ENCODE measurements at regions not wholly inside any gene's neighbourhood (a gene's known extent, or its start where the extent isn't known, plus 50 kb on each side); places are given as distances from the start of the nearest gene placed in this dataset.

- Mint-ChIP-seq H3K4me1 (no peaks in the 10 kb centered on the region), H3K36me3 (no peaks in the 10 kb centered on the region), H3K4me3 (no peak overlapping the region), H3K27ac (no peak overlapping the region), H3K27me3 (no peaks in the 10 kb centered on the region), H3K9me3 (peaks cover 0 to 8% (median 5%) of the 10 kb centered on the region in 7 donors)
- no peak overlapping the region for H3K4me3 ChIP-seq (ENCODE audit: low read depth, low read length)
- DNase-seq (no peak), ATAC-seq (ENCODE audit: low read depth in 2 of 2) (no peak)
- H3K27me3 ChIP-seq (ENCODE audit: control insufficient read depth, insufficient read depth, low read length) = no peaks in the 10 kb centered on the region
- H3K4me1 ChIP-seq (ENCODE audit: control insufficient read depth, insufficient read depth, low read length, poor library complexity, severe bottlenecking) = no peaks in the 10 kb centered on the region
- peaks cover 9 to 35% of the 10 kb centered on the region in 2 experiments for H3K9me3 ChIP-seq (ENCODE audit: control insufficient read depth in 2 of 2, low read length in 2 of 2)
- H3K27ac ChIP-seq (ENCODE audit: insufficient read depth, low read length, poor library complexity, severe bottlenecking) = no peak overlapping the region
- H3K36me3 ChIP-seq (ENCODE audit: control insufficient read depth, insufficient read depth, low read length) = no peaks in the 10 kb centered on the region
Measured at GRCh38 chr11:97968071-97968470, 1052.7 kb upstream of the CNTN5 start.

DNA sequence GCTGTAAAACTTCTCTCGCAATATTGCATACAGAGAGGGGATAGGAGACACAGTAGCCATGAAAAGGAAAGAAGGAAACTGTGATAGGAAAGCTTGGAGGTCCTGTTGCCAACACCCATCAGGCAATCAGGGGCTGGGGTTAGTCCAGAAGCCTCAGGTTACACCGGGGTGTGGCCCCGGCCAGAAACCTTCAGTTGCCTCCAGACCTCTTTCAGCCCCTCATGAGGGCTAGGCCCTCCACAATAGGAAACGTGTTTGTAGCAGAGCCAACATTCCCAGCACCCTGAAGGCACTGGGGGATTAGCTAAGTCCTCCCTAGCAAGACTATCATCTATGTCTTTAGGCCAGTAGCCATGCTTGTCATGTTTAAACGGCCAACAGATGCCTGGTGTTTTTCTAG lies 1048.0 kb upstream of the CNTN5 start:
- H3K9me3 Mint-ChIP-seq = peaks cover 0 to 7% (median 3%) of the 10 kb centered on the region in 7 donors
- Histone ChIP-seq H3K27me3 (ENCODE audit: control insufficient read depth, insufficient read depth, low read length) (no peaks in the 10 kb centered on the region), H3K4me1 (ENCODE audit: control insufficient read depth, insufficient read depth, low read length, poor library complexity, severe bottlenecking) (no peaks in the 10 kb centered on the region), H3K9me3 (ENCODE audit: control insufficient read depth in 2 of 2, low read length in 2 of 2) (peaks cover 4 to 29% of the 10 kb centered on the region in 2 experiments), H3K27ac (ENCODE audit: insufficient read depth, low read length, poor library complexity, severe bottlenecking) (no peak overlapping the region), H3K4me3 (ENCODE audit: low read depth, low read length) (no peak overlapping the region), H3K36me3 (ENCODE audit: control insufficient read depth, insufficient read depth, low read length) (no peaks in the 10 kb centered on the region)
- no peak overlapping the region for H3K4me3 Mint-ChIP-seq
- no peak for DNase-seq
- no peaks in the 10 kb centered on the region for H3K36me3 Mint-ChIP-seq
- no peaks in the 10 kb centered on the region for H3K4me1 Mint-ChIP-seq
- no peaks in the 10 kb centered on the region for H3K27me3 Mint-ChIP-seq
- no peak overlapping the region for H3K27ac Mint-ChIP-seq
- no peak for ATAC-seq (ENCODE audit: low read depth in 2 of 2)

DNA sequence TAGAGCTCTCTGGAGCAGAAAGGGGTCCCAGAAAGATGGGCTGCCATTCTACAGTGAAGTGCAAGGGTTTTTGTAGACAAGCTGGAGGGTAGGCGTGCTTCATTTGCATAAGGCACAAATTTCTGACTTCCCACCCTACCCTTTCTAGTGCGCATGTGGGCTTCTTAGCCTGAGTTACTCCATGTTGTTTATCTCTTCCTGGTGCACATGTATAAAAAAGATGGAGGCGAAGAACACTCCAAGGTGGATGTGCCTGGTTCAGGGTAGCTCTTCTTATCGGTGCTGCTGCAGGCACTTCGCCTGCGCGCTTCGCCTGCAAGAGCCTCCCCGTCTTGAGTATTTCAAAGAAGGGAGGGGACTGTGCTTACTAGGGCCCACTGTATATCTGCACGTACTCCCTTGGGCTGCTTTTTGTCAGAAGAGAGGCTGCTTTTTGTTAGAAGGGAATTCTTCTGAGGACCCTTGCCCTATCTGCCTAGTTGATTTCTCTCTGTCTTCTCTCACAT lies 1047.3 kb upstream of the CNTN5 start:
- no peak overlapping the region for H3K4me3 Mint-ChIP-seq
- H3K4me1 Mint-ChIP-seq = no peaks in the 10 kb centered on the region
- H3K9me3 ChIP-seq (ENCODE audit: control insufficient read depth in 2 of 2, low read length in 2 of 2) = peaks cover 4 to 25% of the 10 kb centered on the region in 2 experiments
- no peak overlapping the region for H3K4me3 ChIP-seq (ENCODE audit: low read depth, low read length)
- no peaks in the 10 kb centered on the region for H3K27me3 Mint-ChIP-seq
- H3K27ac Mint-ChIP-seq = no peak overlapping the region
- DNase-seq (no peak), ATAC-seq (ENCODE audit: low read depth in 2 of 2) (no peak)
- H3K9me3 Mint-ChIP-seq = peaks cover 0 to 7% (median 3%) of the 10 kb centered on the region in 7 donors
- H3K4me1 ChIP-seq (ENCODE audit: control insufficient read depth, insufficient read depth, low read length, poor library complexity, severe bottlenecking) = no peaks in the 10 kb centered on the region
- no peaks in the 10 kb centered on the region for H3K36me3 Mint-ChIP-seq
- H3K27ac ChIP-seq (ENCODE audit: insufficient read depth, low read length, poor library complexity, severe bottlenecking) = no peak overlapping the region
- H3K27me3 ChIP-seq (ENCODE audit: control insufficient read depth, insufficient read depth, low read length) = no peaks in the 10 kb centered on the region
- H3K36me3 ChIP-seq (ENCODE audit: control insufficient read depth, insufficient read depth, low read length) = no peaks in the 10 kb centered on the region

GRCh38 chr11:97974798-97975498 lies 1045.8 kb upstream of the CNTN5 start:
- peaks cover 0 to 10% (median 4%) of the 10 kb centered on the region in 7 donors for H3K9me3 Mint-ChIP-seq
- DNase-seq = no peak
- Histone ChIP-seq H3K9me3 (ENCODE audit: control insufficient read depth in 2 of 2, low read length in 2 of 2) (peaks cover 3 to 13% of the 10 kb centered on the region in 2 experiments), H3K27ac (ENCODE audit: insufficient read depth, low read length, poor library complexity, severe bottlenecking) (no peak overlapping the region), H3K4me1 (ENCODE audit: control insufficient read depth, insufficient read depth, low read length, poor library complexity, severe bottlenecking) (no peaks in the 10 kb centered on the region), H3K27me3 (ENCODE audit: control insufficient read depth, insufficient read depth, low read length) (no peaks in the 10 kb centered on the region), H3K36me3 (ENCODE audit: control insufficient read depth, insufficient read depth, low read length) (no peaks in the 10 kb centered on the region), H3K4me3 (ENCODE audit: low read depth, low read length) (no peak overlapping the region)
- H3K4me1 Mint-ChIP-seq = no peaks in the 10 kb centered on the region
- H3K27ac Mint-ChIP-seq = no peak overlapping the region
- no peaks in the 10 kb centered on the region for H3K27me3 Mint-ChIP-seq
- no peaks in the 10 kb centered on the region for H3K36me3 Mint-ChIP-seq
- ATAC-seq (ENCODE audit: low read depth in 2 of 2) = no peak
- no peak overlapping the region for H3K4me3 Mint-ChIP-seq

DNA sequence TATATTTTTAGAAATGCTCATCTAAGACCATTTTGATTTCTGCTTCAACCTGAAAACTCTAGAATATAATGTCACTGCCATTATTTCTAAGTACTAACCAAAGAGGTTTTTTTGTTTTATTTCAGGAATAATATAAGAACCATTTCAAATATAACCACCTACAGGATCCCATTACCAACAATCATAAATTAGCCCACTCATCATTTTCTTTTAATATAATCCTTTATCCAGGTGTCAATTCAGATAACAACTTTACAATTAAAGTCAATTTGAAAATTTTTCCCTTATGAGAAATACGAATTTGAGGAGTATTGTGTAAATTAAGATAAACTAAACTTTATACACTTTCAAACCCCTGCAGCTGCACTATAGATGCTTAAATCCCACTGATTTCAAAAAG lies 1043.0 kb upstream of the CNTN5 start:
- H3K27ac Mint-ChIP-seq = no peak overlapping the region
- no peaks in the 10 kb centered on the region for H3K4me1 Mint-ChIP-seq
- peaks cover 2 to 12% (median 6%) of the 10 kb centered on the region in 7 donors for H3K9me3 Mint-ChIP-seq
- no peaks in the 10 kb centered on the region for H3K4me1 ChIP-seq (ENCODE audit: control insufficient read depth, insufficient read depth, low read length, poor library complexity, severe bottlenecking)
- peak overlapping the region in 1 of 4 donors; percentile 43 for H3K4me3 Mint-ChIP-seq
- H3K27ac ChIP-seq (ENCODE audit: insufficient read depth, low read length, poor library complexity, severe bottlenecking) = no peak overlapping the region
- no peaks in the 10 kb centered on the region for H3K9me3 ChIP-seq (ENCODE audit: control insufficient read depth in 2 of 2, low read length in 2 of 2)
- H3K36me3 Mint-ChIP-seq = no peaks in the 10 kb centered on the region
- DNase-seq (no peak), ATAC-seq (ENCODE audit: low read depth in 2 of 2) (no peak)
- no peaks in the 10 kb centered on the region for H3K27me3 Mint-ChIP-seq
- H3K36me3 ChIP-seq (ENCODE audit: control insufficient read depth, insufficient read depth, low read length) = no peaks in the 10 kb centered on the region
- no peak overlapping the region for H3K4me3 ChIP-seq (ENCODE audit: low read depth, low read length)
- no peaks in the 10 kb centered on the region for H3K27me3 ChIP-seq (ENCODE audit: control insufficient read depth, insufficient read depth, low read length)

GRCh38 chr11:97979741-97980140 lies 1041.0 kb upstream of the CNTN5 start:
- no peak for ATAC-seq (ENCODE audit: low read depth in 2 of 2)
- Mint-ChIP-seq H3K4me1 (no peaks in the 10 kb centered on the region), H3K27ac (no peak overlapping the region), H3K4me3 (no peak overlapping the region), H3K27me3 (no peaks in the 10 kb centered on the region), H3K36me3 (no peaks in the 10 kb centered on the region), H3K9me3 (peaks cover 0 to 13% (median 9%) of the 10 kb centered on the region in 7 donors)
- H3K9me3 ChIP-seq (ENCODE audit: control insufficient read depth in 2 of 2, low read length in 2 of 2) = no peaks in the 10 kb centered on the region
- H3K4me1 ChIP-seq (ENCODE audit: control insufficient read depth, insufficient read depth, low read length, poor library complexity, severe bottlenecking) = no peaks in the 10 kb centered on the region
- no peak overlapping the region for H3K4me3 ChIP-seq (ENCODE audit: low read depth, low read length)
- H3K27ac ChIP-seq (ENCODE audit: insufficient read depth, low read length, poor library complexity, severe bottlenecking) = no peak overlapping the region
- DNase-seq = no peak
- no peaks in the 10 kb centered on the region for H3K27me3 ChIP-seq (ENCODE audit: control insufficient read depth, insufficient read depth, low read length)
- no peaks in the 10 kb centered on the region for H3K36me3 ChIP-seq (ENCODE audit: control insufficient read depth, insufficient read depth, low read length)

GRCh38 chr11:97982512-97982911 lies 1038.2 kb upstream of the CNTN5 start:
- Histone ChIP-seq H3K27me3 (ENCODE audit: control insufficient read depth, insufficient read depth, low read length) (no peaks in the 10 kb centered on the region), H3K27ac (ENCODE audit: insufficient read depth, low read length, poor library complexity, severe bottlenecking) (no peak overlapping the region), H3K36me3 (ENCODE audit: control insufficient read depth, insufficient read depth, low read length) (no peaks in the 10 kb centered on the region), H3K4me1 (ENCODE audit: control insufficient read depth, insufficient read depth, low read length, poor library complexity, severe bottlenecking) (no peaks in the 10 kb centered on the region), H3K9me3 (ENCODE audit: control insufficient read depth in 2 of 2, low read length in 2 of 2) (no peaks in the 10 kb centered on the region), H3K4me3 (ENCODE audit: low read depth, low read length) (no peak overlapping the region)
- Mint-ChIP-seq H3K4me3 (no peak overlapping the region), H3K27me3 (no peaks in the 10 kb centered on the region), H3K27ac (no peak overlapping the region), H3K36me3 (no peaks in the 10 kb centered on the region), H3K4me1 (no peaks in the 10 kb centered on the region), H3K9me3 (peaks cover 0 to 13% (median 10%) of the 10 kb centered on the region in 7 donors)
- ATAC-seq (ENCODE audit: low read depth in 2 of 2) (no peak), DNase-seq (no peak)

GRCh38 chr11:97989121-97989520 lies 1031.6 kb upstream of the CNTN5 start:
- Mint-ChIP-seq H3K27ac (no peak overlapping the region), H3K4me3 (no peak overlapping the region), H3K36me3 (no peaks in the 10 kb centered on the region), H3K4me1 (no peaks in the 10 kb centered on the region), H3K9me3 (peaks cover 2 to 14% (median 7%) of the 10 kb centered on the region in 7 donors), H3K27me3 (no peaks in the 10 kb centered on the region)
- Histone ChIP-seq H3K36me3 (ENCODE audit: control insufficient read depth, insufficient read depth, low read length) (no peaks in the 10 kb centered on the region), H3K27me3 (ENCODE audit: control insufficient read depth, insufficient read depth, low read length) (no peaks in the 10 kb centered on the region), H3K27ac (ENCODE audit: insufficient read depth, low read length, poor library complexity, severe bottlenecking) (no peak overlapping the region), H3K9me3 (ENCODE audit: control insufficient read depth in 2 of 2, low read length in 2 of 2) (peaks cover 0 to 3% of the 10 kb centered on the region in 2 experiments), H3K4me1 (ENCODE audit: control insufficient read depth, insufficient read depth, low read length, poor library complexity, severe bottlenecking) (no peaks in the 10 kb centered on the region), H3K4me3 (ENCODE audit: low read depth, low read length) (no peak overlapping the region)
- DNase-seq = no peak
- ATAC-seq (ENCODE audit: low read depth in 2 of 2) = no peak
